ENCODE measurements at regions not wholly inside any gene's neighbourhood (a gene's known extent, or its start where the extent isn't known, plus 50 kb on each side); places are given as distances from the start of the nearest gene placed in this dataset.

- TF ChIP-seq, protein P1, sequence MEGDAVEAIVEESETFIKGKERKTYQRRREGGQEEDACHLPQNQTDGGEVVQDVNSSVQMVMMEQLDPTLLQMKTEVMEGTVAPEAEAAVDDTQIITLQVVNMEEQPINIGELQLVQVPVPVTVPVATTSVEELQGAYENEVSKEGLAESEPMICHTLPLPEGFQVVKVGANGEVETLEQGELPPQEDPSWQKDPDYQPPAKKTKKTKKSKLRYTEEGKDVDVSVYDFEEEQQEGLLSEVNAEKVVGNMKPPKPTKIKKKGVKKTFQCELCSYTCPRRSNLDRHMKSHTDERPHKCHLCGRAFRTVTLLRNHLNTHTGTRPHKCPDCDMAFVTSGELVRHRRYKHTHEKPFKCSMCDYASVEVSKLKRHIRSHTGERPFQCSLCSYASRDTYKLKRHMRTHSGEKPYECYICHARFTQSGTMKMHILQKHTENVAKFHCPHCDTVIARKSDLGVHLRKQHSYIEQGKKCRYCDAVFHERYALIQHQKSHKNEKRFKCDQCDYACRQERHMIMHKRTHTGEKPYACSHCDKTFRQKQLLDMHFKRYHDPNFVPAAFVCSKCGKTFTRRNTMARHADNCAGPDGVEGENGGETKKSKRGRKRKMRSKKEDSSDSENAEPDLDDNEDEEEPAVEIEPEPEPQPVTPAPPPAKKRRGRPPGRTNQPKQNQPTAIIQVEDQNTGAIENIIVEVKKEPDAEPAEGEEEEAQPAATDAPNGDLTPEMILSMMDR (conservative IDR thresholded peaks at IDR 0.05; ENCODE audit: low read depth in 2 of 2): no peak
- no peak for TF ChIP-seq POLR2AphosphoS5 (IDR thresholded peaks at IDR 0.05; ENCODE audit: low read depth)
- TF ChIP-seq ZNF331 (CRISPR knock-in tag; IDR thresholded peaks at IDR 0.05; ENCODE audit: low read depth): no peak
- no peak for TF ChIP-seq EZH2 (IDR thresholded peaks at IDR 0.05; ENCODE audit: low read depth, unreplicated experiment)
These were observed 103.5 kb upstream of the STOX2 start for GRCh38 chr4:183801457-183802165.
